Right lobe of liver (tissue), 4 donors: ENCODE measurements at regions not wholly inside any gene's neighbourhood (a gene's known extent, or its start where the extent isn't known, plus 50 kb on each side); places are given as distances from the start of the nearest gene placed in this dataset.

Experiments used
- POLR2A ChIP-seq: fragments of 450-650 bp; IDR thresholded peaks from one replicate; pipeline ENCODE4 v1.6.1; 2017; ENCODE audit warnings: antibody characterized with exemption, mild to moderate bottlenecking
- TF ChIP-seq, protein P1 (sequence below), 4 donors: fragments of 200-600 bp in 3 of 4; fragments of 450-650 bp in 1 of 4; IDR thresholded peaks; one replicate each; pipeline versions ENCODE4 v1.5.1 to v1.8.0; 2016 to 2022; ENCODE audit warnings: antibody characterized with exemption in 4 of 4, mild to moderate bottlenecking in 2 of 4
- donor health status: DM: no; HTN: no; CAD: no.
- donor health status: DM: no; HTN: no; CAD: no.
- donor health status: DM: no; HTN: yes; CAD: no.

- TF ChIP-seq, protein P1, sequence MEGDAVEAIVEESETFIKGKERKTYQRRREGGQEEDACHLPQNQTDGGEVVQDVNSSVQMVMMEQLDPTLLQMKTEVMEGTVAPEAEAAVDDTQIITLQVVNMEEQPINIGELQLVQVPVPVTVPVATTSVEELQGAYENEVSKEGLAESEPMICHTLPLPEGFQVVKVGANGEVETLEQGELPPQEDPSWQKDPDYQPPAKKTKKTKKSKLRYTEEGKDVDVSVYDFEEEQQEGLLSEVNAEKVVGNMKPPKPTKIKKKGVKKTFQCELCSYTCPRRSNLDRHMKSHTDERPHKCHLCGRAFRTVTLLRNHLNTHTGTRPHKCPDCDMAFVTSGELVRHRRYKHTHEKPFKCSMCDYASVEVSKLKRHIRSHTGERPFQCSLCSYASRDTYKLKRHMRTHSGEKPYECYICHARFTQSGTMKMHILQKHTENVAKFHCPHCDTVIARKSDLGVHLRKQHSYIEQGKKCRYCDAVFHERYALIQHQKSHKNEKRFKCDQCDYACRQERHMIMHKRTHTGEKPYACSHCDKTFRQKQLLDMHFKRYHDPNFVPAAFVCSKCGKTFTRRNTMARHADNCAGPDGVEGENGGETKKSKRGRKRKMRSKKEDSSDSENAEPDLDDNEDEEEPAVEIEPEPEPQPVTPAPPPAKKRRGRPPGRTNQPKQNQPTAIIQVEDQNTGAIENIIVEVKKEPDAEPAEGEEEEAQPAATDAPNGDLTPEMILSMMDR (IDR thresholded peaks at IDR 0.05): no peak
- no peak for TF ChIP-seq POLR2A
These were observed 335.0 kb upstream of the TENM3 start for GRCh38 chr4:181908168-181908567.
